RPMI7951 (cell line): ENCODE measurements at regions not wholly inside any gene's neighbourhood (a gene's known extent, or its start where the extent isn't known, plus 50 kb on each side); places are given as distances from the start of the nearest gene placed in this dataset.
A peak's percentile ranks its signal among the peaks of the same experiment; 100 is the strongest.
"Not testable (repeated sequence)": the region's sequence is repeated elsewhere in the genome, so short reads cannot be mapped to it uniquely, and the experiment has no call there.

ENCODE experiments used
- DNase-seq: peaks from one replicate; pipeline ENCODE4 v3.0.0-alpha.2; 2012; ENCODE audit warnings: low read depth

DNA sequence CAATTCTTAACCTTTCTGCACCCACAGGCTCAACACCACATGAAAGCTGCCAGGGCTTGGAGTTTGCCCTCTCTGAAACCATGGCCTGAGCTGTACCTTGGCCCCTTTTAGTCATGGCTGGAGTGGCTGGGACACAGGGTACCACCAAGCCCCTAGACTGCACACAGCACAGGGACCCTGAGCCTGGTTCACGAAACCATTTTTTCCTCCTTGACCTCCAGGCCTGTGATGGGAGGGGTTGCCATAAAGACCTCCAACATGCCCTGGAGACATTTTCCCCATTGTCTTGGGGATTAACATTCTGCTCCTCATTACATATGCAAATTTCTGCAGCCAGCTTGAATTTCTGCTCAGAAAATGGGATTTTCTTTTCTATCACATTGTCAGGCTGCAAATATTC, 113.4 kb downstream of the XPNPEP1 start:
- DNase-seq: not testable (repeated sequence)

- not testable (repeated sequence) for DNase-seq
Measured at GRCh38 chr10:109801191-109801590, 122.1 kb downstream of the XPNPEP1 start.

DNA sequence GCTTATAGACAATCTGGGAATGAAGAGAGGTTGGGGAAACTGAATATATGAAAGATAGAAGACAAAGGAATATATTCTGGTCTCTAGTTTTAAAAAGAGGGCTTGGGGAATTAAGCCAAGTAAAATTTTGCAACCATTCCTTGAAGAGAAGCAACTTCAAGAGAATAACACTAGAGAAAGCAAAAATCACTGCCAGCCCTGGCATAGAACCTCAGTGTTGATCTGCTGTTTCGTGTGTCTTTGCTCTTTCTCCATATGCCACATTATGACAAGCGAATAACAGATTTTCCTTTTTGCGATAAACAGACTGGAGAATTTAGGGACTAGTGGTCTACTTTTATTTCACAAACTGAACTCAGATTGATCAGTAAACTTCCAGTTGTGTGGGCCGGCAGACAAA, 132.7 kb downstream of the XPNPEP1 start:
- DNase-seq: no peak

GRCh38 chr10:109784236-109784635, 139.1 kb downstream of the XPNPEP1 start:
- peak; percentile 3 for DNase-seq

- no peak for DNase-seq
Measured at GRCh38 chr10:109783286-109783685, 140.0 kb downstream of the XPNPEP1 start.

DNA sequence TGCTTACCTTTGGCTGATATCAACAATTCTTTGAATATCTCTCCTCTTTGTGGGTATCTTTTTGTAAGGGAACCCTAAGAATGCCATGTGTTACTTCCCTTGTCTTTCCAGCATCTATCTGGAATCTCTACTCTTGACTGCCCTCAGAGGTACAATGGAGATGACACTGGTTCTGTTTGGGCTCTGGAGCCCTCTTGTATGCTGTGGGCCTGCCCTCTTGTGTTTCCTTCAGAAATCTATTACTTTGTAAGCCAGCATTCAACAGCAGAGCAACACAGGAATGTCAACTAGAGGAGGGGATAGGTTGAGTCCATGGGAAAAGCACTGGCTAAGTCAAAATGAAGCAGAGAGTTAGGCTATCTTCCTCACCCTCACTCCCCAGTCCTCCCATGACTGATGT, 142.3 kb downstream of the XPNPEP1 start:
- no peak for DNase-seq

GRCh38 chr10:109778993-109779392, 144.3 kb downstream of the XPNPEP1 start:
- DNase-seq: no peak

DNA sequence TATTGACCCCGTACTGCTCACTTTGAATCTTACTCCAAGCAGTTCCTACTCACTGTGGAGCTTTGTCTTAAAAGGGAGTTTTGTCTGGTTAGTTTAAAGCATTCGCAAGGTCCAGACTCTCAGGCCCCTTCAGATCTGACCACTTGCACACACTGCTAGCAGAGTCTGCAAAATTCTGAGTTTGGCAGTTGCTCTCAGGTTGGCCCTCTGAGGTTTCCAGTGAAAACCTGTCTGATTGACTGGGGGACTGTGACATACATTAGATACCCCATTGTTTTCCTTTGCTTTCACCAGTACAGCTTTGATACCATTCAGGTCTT, 149.2 kb downstream of the XPNPEP1 start:
- DNase-seq: no peak

DNA sequence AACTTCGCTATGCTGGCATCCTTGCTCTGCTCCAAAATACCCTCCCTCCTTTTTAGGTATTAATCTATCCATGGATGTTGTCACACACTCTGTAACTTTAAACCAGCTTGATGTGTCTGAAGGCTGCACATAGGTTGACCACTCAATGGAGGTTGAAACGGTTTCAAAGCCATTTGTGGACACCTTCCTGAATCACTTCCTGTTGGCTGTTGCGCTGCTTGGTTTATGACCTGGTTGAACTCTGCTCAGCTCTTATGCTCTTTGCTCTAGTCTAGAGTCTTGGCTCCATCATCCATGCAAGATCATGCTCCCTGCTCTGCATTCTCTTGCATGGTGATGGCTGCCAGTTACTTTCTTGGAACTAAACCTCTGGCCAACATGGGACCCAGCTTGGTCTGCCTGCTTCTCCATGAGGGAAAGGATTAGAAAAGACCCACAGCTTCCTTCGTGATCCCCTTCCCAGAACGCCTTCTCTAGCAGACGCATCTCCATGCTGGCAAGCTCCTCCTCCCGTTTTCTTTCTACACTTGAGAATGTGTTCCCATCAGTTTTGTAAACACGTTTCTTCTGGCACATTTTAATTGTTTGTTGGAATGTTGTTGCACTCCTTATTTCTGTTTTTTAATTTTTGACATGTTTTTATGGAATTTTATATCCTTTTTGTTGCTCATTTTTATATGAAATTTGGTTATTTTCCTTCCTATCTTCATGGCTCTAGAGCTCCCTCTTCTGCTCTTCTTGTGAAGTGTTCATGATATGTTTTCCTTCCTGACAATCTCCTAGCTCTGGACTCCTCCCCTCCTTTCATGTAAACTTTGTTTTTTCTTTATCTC, 149.8 kb downstream of the XPNPEP1 start:
- peak; percentile 1 for DNase-seq

- no peak for DNase-seq
Measured at GRCh38 chr10:109770663-109771062, 152.6 kb downstream of the XPNPEP1 start.

DNA sequence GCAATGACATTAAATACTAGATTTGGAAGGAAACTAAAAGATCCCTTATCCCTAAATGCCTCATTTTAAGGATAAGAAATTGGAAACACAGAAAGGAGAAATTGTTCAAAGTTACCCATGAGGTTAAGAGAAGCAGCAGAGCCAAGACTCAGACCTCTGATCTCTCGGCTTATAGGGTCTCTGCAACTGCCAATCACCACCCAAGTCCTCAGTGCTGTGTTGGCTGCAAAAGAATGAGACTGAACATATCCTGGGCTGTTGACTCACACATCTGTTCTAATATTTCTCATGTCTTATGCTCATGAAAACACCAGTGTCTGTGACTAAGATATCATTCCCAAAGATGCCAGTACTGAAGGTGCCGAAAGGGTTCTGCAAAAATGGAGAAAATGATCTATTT, 153.3 kb downstream of the XPNPEP1 start:
- DNase-seq: no peak

DNA sequence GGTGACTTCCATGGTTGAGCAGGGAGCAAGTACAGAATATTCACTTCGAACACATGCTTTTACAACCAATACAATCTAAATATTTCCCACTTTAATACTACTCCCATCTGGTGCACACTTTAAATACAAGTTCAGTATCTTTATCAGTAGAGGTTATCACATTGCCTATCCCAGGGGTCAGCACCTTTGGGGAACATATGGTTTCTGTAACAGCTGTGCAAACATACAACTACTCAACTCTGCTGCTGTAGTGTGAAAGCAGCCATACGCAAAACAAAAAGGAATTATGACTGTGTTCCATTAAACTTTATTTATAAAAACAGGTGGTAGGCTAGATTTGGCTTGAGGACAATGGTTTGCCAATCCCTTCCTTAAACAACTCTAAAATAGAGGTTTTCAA, 157.5 kb downstream of the XPNPEP1 start:
- DNase-seq: no peak

- no peak for DNase-seq
Measured at GRCh38 chr10:109762555-109762954, 160.8 kb downstream of the XPNPEP1 start.

DNA sequence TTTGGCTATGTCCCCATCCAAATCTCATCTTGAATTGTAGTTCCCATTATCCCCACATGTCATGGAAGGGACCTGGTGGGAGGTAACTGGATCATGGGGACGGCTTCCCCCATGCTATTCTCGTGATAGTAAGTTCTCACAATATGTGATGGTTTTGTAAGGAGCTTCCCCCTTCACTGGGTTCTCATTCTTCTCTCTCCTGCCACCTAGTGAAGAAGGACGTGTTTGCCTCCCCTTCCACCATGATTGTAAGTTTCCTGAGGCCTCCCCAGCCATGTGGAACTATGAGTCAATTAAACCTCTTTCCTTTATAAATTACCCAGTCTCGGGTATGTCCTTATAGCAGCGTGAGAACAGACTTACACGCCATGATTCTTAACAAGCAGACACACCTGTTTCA, 165.6 kb downstream of the XPNPEP1 start:
- DNase-seq: not testable (repeated sequence)

DNA sequence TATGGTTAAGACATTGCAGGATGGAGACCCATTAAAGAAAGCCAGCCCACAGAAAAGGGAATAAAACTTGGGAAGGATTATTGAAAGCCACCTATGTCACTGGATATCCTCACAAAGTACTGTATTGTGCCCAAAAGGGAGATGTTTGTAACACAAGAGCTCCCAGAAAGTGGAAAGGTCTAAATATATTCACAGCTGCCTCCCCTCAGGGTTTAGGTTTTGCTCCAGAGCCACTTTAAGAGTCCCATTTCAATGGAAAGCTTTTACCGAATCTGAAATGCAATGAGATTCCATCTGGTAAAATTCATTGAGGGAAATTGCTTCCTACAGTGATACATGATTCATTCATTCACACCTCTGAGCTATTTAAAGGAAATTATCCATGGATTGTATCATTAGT, 176.4 kb downstream of the XPNPEP1 start:
- DNase-seq: no peak

DNA sequence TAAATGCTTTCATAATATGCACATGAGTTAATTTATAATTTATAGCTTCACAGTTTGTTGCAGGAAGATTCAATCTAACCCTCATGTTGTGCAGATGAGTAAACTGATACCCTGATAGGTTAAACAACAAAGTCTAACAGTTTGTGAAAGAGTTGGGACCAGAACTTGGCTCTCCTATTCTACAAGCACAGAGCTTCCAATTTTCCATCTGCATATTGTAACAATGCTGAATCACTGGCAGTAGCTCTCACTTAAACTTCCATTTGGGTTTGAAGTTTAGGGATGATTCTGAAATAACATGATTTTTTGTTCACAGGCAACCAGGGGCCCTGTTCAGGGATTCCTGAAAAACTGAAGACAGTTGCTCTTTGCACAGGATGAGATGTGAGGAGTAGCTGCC, 179.3 kb downstream of the XPNPEP1 start:
- no peak for DNase-seq

- no peak for DNase-seq
Measured at GRCh38 chr10:109743574-109743973, 179.7 kb downstream of the XPNPEP1 start.

GRCh38 chr10:109743146-109743545, 180.2 kb downstream of the XPNPEP1 start:
- no peak for DNase-seq

- DNase-seq: no peak
Measured at GRCh38 chr10:109741712-109742111, 181.6 kb downstream of the XPNPEP1 start.

DNA sequence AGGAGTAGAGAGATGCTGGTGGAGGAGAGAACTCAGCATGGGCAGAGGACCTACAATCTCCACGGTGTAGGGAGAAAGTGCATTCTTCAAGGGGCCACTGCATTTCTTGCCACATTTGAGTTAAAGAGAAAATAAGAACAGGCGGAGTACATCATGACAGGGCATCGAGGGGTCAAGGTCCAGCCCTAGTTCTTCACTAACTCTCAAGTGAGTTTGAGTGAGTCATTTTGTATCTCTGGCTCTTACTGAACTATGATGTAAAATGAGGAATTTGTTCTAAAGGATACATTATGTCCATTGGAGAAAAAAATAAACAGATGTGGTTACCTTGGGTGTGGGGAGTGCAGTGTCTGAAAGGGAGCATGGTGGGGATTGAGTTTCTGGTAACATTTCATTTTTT, 182.9 kb downstream of the XPNPEP1 start:
- no peak for DNase-seq

DNA sequence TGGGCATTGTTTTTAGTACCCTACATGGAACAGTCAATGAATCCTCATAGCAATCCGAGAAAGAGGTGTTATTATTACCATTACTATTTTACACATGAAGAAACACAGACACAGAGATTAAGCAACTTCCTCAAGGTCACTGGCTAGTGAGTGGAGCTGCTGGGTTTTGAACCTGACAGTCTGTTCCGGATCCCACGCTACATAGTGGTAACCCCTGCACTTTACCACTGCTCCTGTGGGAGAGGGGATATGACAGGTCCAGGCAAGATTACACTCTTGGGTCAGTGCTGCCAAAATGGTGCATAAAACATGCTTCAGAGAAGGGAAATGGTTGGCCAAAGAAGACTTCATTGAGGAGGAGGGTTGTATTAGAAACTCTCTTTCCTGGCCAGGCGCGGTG, 185.7 kb downstream of the XPNPEP1 start:
- no peak for DNase-seq

DNA sequence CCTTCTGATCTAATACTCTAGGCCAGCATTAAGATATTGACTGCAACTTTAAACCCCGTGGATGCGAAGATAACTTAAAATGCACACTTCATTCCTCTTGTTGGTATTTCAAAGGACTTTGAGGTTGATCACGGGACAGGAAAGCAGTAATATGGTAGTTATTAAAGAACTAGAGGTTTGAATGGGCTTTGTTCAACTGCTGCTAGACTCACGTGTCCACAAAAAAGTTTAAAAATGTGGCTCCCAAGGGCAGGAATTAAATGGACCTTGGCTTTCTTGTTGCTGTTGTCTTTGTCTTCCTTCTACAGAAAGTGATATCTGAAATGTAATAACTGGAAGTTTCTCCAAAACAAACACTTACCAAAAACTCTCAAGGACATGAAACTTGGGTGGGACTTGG, 186.3 kb downstream of the XPNPEP1 start:
- DNase-seq: no peak

DNA sequence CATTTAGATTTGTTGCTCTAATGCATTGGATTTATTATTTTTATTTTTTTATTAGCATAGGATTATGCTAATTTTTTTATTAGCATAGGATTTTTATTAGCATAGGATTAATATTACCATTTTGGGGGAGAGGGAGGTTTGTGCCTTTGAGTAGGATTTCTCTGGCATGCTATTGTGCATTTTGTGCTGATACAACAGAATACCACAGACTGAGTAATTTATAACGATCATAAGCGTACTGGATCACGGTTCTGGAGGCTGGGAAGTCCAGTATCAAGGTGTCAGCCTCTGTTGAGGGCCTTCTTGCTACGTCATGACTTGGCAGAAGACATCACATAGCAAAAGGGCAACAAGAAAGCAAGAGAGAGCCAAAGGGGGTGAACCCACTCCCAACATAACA, 187.5 kb downstream of the XPNPEP1 start:
- DNase-seq: no peak
